K562 (cell line): ENCODE measurements at regions not wholly inside any gene's neighbourhood (a gene's known extent, or its start where the extent isn't known, plus 50 kb on each side); places are given as distances from the start of the nearest gene placed in this dataset.

Source experiments
- ATAC-seq: fragments of 200-7000 bp; cut with Tn5 transposase; 3 replicates; pipeline ENCODE4 v1.9.1; 2020; ENCODE audit warnings: moderate library complexity
- BruUV-seq: library from RNA; stranded (reverse); fragments of 400-500 nt; replicated peaks from 2 replicates; lab custom pipeline; 2021; lab: Mats Ljungman, UMichigan
- CTCF ChIA-PET: fragments of 300-600 bp; formaldehyde crosslinking; extraction: SDS; loops from one replicate; lab custom pipeline; 2021; ENCODE audit warnings: low intra/inter-chr PET ratio; lab: Yijun Ruan, JAX
- POLR2A ChIA-PET: fragments of 300-600, 350-650 bp; sonication (Branson Sonifier 250); formaldehyde crosslinking; extraction: SDS; loops from one replicate; lab custom pipeline; 2021; ENCODE audit warnings: antibody characterized with exemption, inconsistent platforms; lab: Yijun Ruan, JAX
- DNase-seq, 4 experiments: peaks; one replicate each; pipeline versions ENCODE4 v3.0.0 to v3.0.0-alpha.2; 2011 to 2018; ENCODE audit warnings: low spot score in 3 of 4, mixed read lengths in 3 of 4; ENCODE audit errors: extremely low read depth in 1 of 4
- FAIRE-seq: peaks from 2 replicates; lab custom pipeline; 2011; peaks lifted over from hg19 to GRCh38; lab: Jason Lieb, UNC
- H2AFZ ChIP-seq: 2 replicates; pipeline ENCODE4 v1.6.0; 2011; ENCODE audit warnings: low read depth, low read length, control low read depth, inconsistent platforms
- H3K27ac ChIP-seq: fragments of 200-600 bp; 3 replicates; pipeline ENCODE4 v1.8.0; 2011; ENCODE audit warnings: low read depth, mild to moderate bottlenecking, control low read depth, inconsistent platforms, low read length, moderate library complexity, mixed read lengths; ENCODE audit errors: extremely low read depth
- H3K27me3 ChIP-seq, 2 experiments: fragments of 300-600 bp in 1 of 2; 2 replicates in 1 of 2; 3 replicates in 1 of 2; pipeline versions ENCODE4 v1.6.0 to v1.8.0; 2011; ENCODE audit warnings: inconsistent platforms in 2 of 2, low read length in 2 of 2, mild to moderate bottlenecking in 1 of 2, mixed read lengths in 1 of 2, moderate library complexity in 1 of 2; ENCODE audit not compliant: control insufficient read depth in 2 of 2, insufficient read depth in 2 of 2
- H3K36me3 ChIP-seq: fragments of 300-600 bp; 3 replicates; pipeline ENCODE4 v1.8.0; 2011; ENCODE audit warnings: mild to moderate bottlenecking, low read length, inconsistent platforms; ENCODE audit not compliant: control insufficient read depth, insufficient read depth
- H3K4me1 ChIP-seq, 2 experiments: fragments of 200-600 bp in 1 of 2; replicated peaks in 1 of 2; 2 replicates in 1 of 2; 3 replicates in 1 of 2; pipeline versions ENCODE4 v1.5.1 to v1.8.0; 2011; ENCODE audit warnings: inconsistent platforms in 2 of 2, low read length in 2 of 2, mild to moderate bottlenecking in 1 of 2, mixed read lengths in 1 of 2, moderate library complexity in 1 of 2; ENCODE audit not compliant: control insufficient read depth in 2 of 2, insufficient read depth in 2 of 2
- H3K4me2 ChIP-seq: 2 replicates; pipeline ENCODE4 v1.6.1; 2011; ENCODE audit warnings: low read length, control low read depth, inconsistent platforms, mixed read lengths; ENCODE audit not compliant: insufficient read depth
- H3K4me3 ChIP-seq: fragments of 200-600 bp; sonication (generic), shearing (Covaris generic); 2 replicates; pipeline ENCODE4 v1.5.1; 2016; ENCODE audit warnings: control low read depth, inconsistent platforms
- H3K79me2 ChIP-seq: fragments of 200-600 bp; 3 replicates; pipeline ENCODE4 v1.8.0; 2011; ENCODE audit warnings: low read length, inconsistent platforms; ENCODE audit not compliant: control insufficient read depth, insufficient read depth
- H3K9ac ChIP-seq, 2 experiments: 2 replicates each; pipeline versions ENCODE4 v1.6.0 to v1.6.1; 2011; ENCODE audit warnings: low read depth in 2 of 2, low read length in 2 of 2, control low read depth in 1 of 2, inconsistent platforms in 1 of 2, mild to moderate bottlenecking in 1 of 2, mixed read lengths in 1 of 2; ENCODE audit not compliant: insufficient read depth in 1 of 2
- H3K9me1 ChIP-seq: one replicate; pipeline ENCODE4 v1.6.0; 2011; ENCODE audit warnings: inconsistent platforms, mild to moderate bottlenecking, low read length, moderate library complexity; ENCODE audit not compliant: control insufficient read depth, insufficient read depth
- H3K9me3 ChIP-seq: replicated peaks from 2 replicates; pipeline ENCODE4 v1.5.1; 2011; ENCODE audit warnings: low read depth, low read length, inconsistent platforms; ENCODE audit not compliant: control insufficient read depth, insufficient read depth
- H4K20me1 ChIP-seq: replicated peaks from 2 replicates; pipeline ENCODE4 v1.6.1; 2011; ENCODE audit warnings: low read length, inconsistent platforms, mixed read lengths; ENCODE audit not compliant: control insufficient read depth, insufficient read depth
- ARID1B ChIP-seq: fragments of 450-650 bp; IDR thresholded peaks from 2 replicates; pipeline ENCODE4 v1.6.1; 2016; ENCODE audit warnings: antibody characterized with exemption, mild to moderate bottlenecking, inconsistent platforms
- CCAR2 ChIP-seq: fragments of 200-400 bp; formaldehyde crosslinking; IDR thresholded peaks from 2 replicates; pipeline ENCODE4 v1.6.1; 2017; ENCODE audit warnings: mild to moderate bottlenecking, low read depth, low read length
- ESRRA ChIP-seq: fragments of 450-650 bp; IDR thresholded peaks from 2 replicates; pipeline ENCODE4 v1.6.1; 2014; ENCODE audit warnings: low read depth, mild to moderate bottlenecking, moderate library complexity, borderline replicate concordance
- HMGXB4 ChIP-seq: sonication (generic); formaldehyde crosslinking; IDR thresholded peaks from 2 replicates; pipeline ENCODE4 v1.8.1; 2023; ENCODE audit warnings: mild to moderate bottlenecking, missing genetic modification reagents
- HOXB6 ChIP-seq: fragments of 250-450 bp; sonication (Bioruptor Pico); IDR thresholded peaks from 2 replicates; pipeline ENCODE4 v1.5.1; 2022; ENCODE audit warnings: mild to moderate bottlenecking, borderline replicate concordance
- KDM1A ChIP-seq, 2 experiments: fragments of 450-650 bp; IDR thresholded peaks; 2 replicates each; pipeline ENCODE4 v1.6.1; 2016; ENCODE audit warnings: mild to moderate bottlenecking in 2 of 2
- NBN ChIP-seq: fragments of 450-650 bp; IDR thresholded peaks from 2 replicates; pipeline ENCODE4 v1.6.1; 2016; ENCODE audit warnings: low read depth, mild to moderate bottlenecking
- NCOA4 ChIP-seq: fragments of 450-650 bp; IDR thresholded peaks from 2 replicates; pipeline ENCODE4 v1.6.1; 2018; ENCODE audit warnings: mild to moderate bottlenecking; ENCODE audit not compliant: partially characterized antibody
- NR1H2 ChIP-seq: sonication (generic); formaldehyde crosslinking; IDR thresholded peaks from 2 replicates; pipeline ENCODE4 v1.4.0; 2020; ENCODE audit warnings: mild to moderate bottlenecking, missing genetic modification reagents
- THAP7 ChIP-seq: fragments of 250-450 bp; sonication (Bioruptor Pico); IDR thresholded peaks from 2 replicates; pipeline ENCODE4 v1.5.0; 2021
- THRAP3 ChIP-seq: fragments of 450-650 bp; IDR thresholded peaks from 2 replicates; pipeline ENCODE4 v1.6.1; 2016; ENCODE audit warnings: mild to moderate bottlenecking, inconsistent platforms, borderline replicate concordance
- ZBTB8A ChIP-seq: fragments of 450-650 bp; IDR thresholded peaks from 2 replicates; pipeline ENCODE4 v1.6.1; 2018; ENCODE audit warnings: mild to moderate bottlenecking, moderate library complexity; ENCODE audit not compliant: partially characterized antibody
- ZFP1 ChIP-seq: fragments of 450-650 bp; formaldehyde crosslinking; IDR thresholded peaks from 2 replicates; pipeline ENCODE4 v1.4.0; 2020; ENCODE audit warnings: mild to moderate bottlenecking, mixed read lengths
- ZKSCAN8 ChIP-seq: fragments of 200-800 bp; sonication (Bioruptor generic); IDR thresholded peaks from 2 replicates; pipeline ENCODE4 v1.6.1; 2016; ENCODE audit warnings: missing genetic modification characterization, missing compliant biosample characterization
- WGBS: fragments of 100-300 bp; shearing (Covaris generic); methylation state at CpG from one replicate; pipeline ENCODE4 v1.1.6; 2016; ENCODE audit warnings: low coverage, mixed read lengths; ENCODE audit not compliant: insufficient coverage; ENCODE audit errors: missing lambda C conversion rate; 5-methylcytosine and 5-hydroxymethylcytosine counted together
- in situ Hi-C: fragments of 300-500 bp; cut with MboI; formaldehyde crosslinking; loops from 4 replicates; pipeline ENCODE4 v1.15.0; 2018; ENCODE audit warnings: inconsistent platforms, mixed read lengths
- intact Hi-C: fragments of 100-400 bp; cut with micrococcal nuclease; formaldehyde crosslinking; loops from 2 replicates; pipeline ENCODE4 v1.14.2; 2022
- TF ChIP-seq, protein P1 (sequence below), 2 experiments: fragments of 450-650 bp in 1 of 2; sonication (generic) in 1 of 2; formaldehyde crosslinking; conservative IDR thresholded peaks; 2 replicates each; pipeline versions ENCODE4 v1.4.0 to v1.8.1; 2020 to 2022; ENCODE audit warnings: mild to moderate bottlenecking in 1 of 2, missing genetic modification reagents in 1 of 2
- TF ChIP-seq, protein P2 (sequence below), 2 experiments: IDR thresholded peaks; 2 replicates each; pipeline ENCODE4 v1.6.1; 2012; ENCODE audit warnings: improper control_type of control experiment in 2 of 2, low read depth in 2 of 2, low read length in 2 of 2, borderline replicate concordance in 1 of 2

DNA sequence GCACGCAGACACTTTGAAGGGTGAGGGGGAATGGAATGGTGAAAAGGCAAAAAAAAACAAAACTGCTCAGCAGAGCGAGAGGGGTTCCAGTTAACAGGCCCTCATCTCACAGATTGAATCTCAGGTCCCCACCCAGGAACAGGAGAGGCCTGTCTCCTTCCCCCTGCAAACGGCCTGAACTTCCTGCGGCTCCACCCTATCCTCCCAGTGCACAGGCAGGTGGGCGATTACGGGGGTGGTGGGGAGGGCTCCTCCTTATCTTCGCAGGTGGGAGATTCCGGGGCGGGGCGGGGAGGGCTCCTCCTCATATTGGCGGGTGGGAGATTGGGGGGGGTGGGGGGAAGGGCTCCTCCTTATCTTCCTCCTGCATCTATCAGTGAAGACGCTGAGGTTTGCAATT lies 129.0 kb downstream of the SOX4 start:
- H3K4me2 ChIP-seq: no peak overlapping the region
- H3K27me3 ChIP-seq: 0 out of 5 replicates have a peak, but pooled peaks cover 0 to 5% of the 10 kb centered on the region in 2 experiments
- DNase-seq (peak in 1 of 4 experiments; percentile 6), ATAC-seq (no peak), FAIRE-seq (no peak)
- in situ Hi-C loops: no loop called here
- H3K9ac ChIP-seq: no peak overlapping the region
- H3K4me3 ChIP-seq: no peak overlapping the region
- H3K9me3 ChIP-seq: no peaks in the 10 kb centered on the region
- H3K4me1 ChIP-seq: no peaks in the 10 kb centered on the region
- no peak overlapping the region for H3K27ac ChIP-seq
- intact Hi-C loops: no loop called here
- H3K79me2 ChIP-seq: no peaks in the 10 kb centered on the region
- no peaks in the 10 kb centered on the region for H3K9me1 ChIP-seq
- BruUV-seq: no TSS peak
- ChIA-PET CTCF (no interaction called here), POLR2A (no interaction called here)
- no peak overlapping the region for H2AFZ ChIP-seq
- no peaks in the 10 kb centered on the region for H4K20me1 ChIP-seq
- 0% methylated on average over 10 of the region's 12 CpGs for WGBS
- TF ChIP-seq NR1H2 (CRISPR knock-in tag) (no peak), ZKSCAN8 (CRISPR knock-in tag) (no peak), THRAP3 (no peak), ZFP1 (CRISPR knock-in tag) (no peak), KDM1A (IDR thresholded peaks at IDR 0.05) (no peak), ESRRA (no peak), NBN (no peak), ZBTB8A (no peak), NCOA4 (no peak), THAP7 (no peak), CCAR2 (no peak), HMGXB4 (CRISPR knock-in tag) (no peak), HOXB6 (CRISPR knock-in tag) (no peak), ARID1B (no peak)
- TF ChIP-seq, protein P1, sequence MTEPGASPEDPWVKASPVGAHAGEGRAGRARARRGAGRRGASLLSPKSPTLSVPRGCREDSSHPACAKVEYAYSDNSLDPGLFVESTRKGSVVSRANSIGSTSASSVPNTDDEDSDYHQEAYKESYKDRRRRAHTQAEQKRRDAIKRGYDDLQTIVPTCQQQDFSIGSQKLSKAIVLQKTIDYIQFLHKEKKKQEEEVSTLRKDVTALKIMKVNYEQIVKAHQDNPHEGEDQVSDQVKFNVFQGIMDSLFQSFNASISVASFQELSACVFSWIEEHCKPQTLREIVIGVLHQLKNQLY (CRISPR knock-in tag; conservative IDR thresholded peaks at IDR 0.05): no peak
- TF ChIP-seq, protein P2, sequence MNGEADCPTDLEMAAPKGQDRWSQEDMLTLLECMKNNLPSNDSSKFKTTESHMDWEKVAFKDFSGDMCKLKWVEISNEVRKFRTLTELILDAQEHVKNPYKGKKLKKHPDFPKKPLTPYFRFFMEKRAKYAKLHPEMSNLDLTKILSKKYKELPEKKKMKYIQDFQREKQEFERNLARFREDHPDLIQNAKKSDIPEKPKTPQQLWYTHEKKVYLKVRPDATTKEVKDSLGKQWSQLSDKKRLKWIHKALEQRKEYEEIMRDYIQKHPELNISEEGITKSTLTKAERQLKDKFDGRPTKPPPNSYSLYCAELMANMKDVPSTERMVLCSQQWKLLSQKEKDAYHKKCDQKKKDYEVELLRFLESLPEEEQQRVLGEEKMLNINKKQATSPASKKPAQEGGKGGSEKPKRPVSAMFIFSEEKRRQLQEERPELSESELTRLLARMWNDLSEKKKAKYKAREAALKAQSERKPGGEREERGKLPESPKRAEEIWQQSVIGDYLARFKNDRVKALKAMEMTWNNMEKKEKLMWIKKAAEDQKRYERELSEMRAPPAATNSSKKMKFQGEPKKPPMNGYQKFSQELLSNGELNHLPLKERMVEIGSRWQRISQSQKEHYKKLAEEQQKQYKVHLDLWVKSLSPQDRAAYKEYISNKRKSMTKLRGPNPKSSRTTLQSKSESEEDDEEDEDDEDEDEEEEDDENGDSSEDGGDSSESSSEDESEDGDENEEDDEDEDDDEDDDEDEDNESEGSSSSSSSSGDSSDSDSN (IDR thresholded peaks at IDR 0.05; ENCODE audit: borderline replicate concordance in 1 of 2, low read depth in 2 of 2, low read length in 2 of 2): no peak
- no peaks in the 10 kb centered on the region for H3K36me3 ChIP-seq
